Breast epithelium (tissue), 4 donors: ENCODE measurements at regions not wholly inside any gene's neighbourhood (a gene's known extent, or its start where the extent isn't known, plus 50 kb on each side); places are given as distances from the start of the nearest gene placed in this dataset.

Experiments used
- DNase-seq, 2 donors: peaks; one replicate each; pipeline ENCODE4 v3.0.0-alpha.2; 2019; ENCODE audit warnings: low spot score in 2 of 2
- H3K27ac ChIP-seq, 2 donors: fragments of 200-600 bp; sonication (generic) in 1 of 2; one replicate each; pipeline ENCODE4 v1.5.1; 2016 to 2019; ENCODE audit warnings: mild to moderate bottlenecking in 1 of 2
- H3K27me3 ChIP-seq, 2 donors: fragments of 200-600 bp; sonication (generic) in 1 of 2; one replicate each; pipeline versions ENCODE4 v1.5.1 to v1.6.0; 2017 to 2019; ENCODE audit warnings: control low read depth in 1 of 2, mild to moderate bottlenecking in 1 of 2
- H3K36me3 ChIP-seq: fragments of 200-600 bp; one replicate; pipeline ENCODE4 v1.5.1; 2019
- H3K4me1 ChIP-seq, 2 donors: fragments of 200-600 bp; sonication (generic); one replicate each; pipeline ENCODE4 v1.5.1; 2016 to 2019; ENCODE audit warnings: control low read depth in 1 of 2
- H3K4me3 ChIP-seq, 3 donors: fragments of 200-600 bp; sonication (generic); 1 replicate in 2 of 3; 2 replicates in 1 of 3; pipeline ENCODE4 v1.5.1; 2016 to 2019; ENCODE audit warnings: mild to moderate bottlenecking in 3 of 3, moderate library complexity in 2 of 3
- H3K9me3 ChIP-seq, 2 donors: fragments of 200-600 bp; sonication (generic) in 1 of 2; one replicate each; pipeline ENCODE4 v1.5.1; 2016 to 2019; ENCODE audit warnings: control low read depth in 1 of 2
- CTCF ChIP-seq, 3 donors: fragments of 450-650 bp; IDR thresholded peaks; one replicate each; pipeline ENCODE4 v1.5.1; 2016 to 2017; ENCODE audit warnings: antibody characterized with exemption in 3 of 3, mild to moderate bottlenecking in 3 of 3, moderate library complexity in 3 of 3
- POLR2A ChIP-seq: fragments of 450-650 bp; IDR thresholded peaks from one replicate; pipeline ENCODE4 v1.6.1; 2016; ENCODE audit warnings: antibody characterized with exemption, mild to moderate bottlenecking, moderate library complexity
- POLR2AphosphoS5 ChIP-seq, 3 donors: sonication (generic); formaldehyde crosslinking; IDR thresholded peaks; one replicate each; pipeline ENCODE4 v1.6.1; 2017; ENCODE audit warnings: antibody characterized with exemption in 3 of 3
- intact Hi-C: fragments of 100-400 bp; cut with DNase I; formaldehyde crosslinking; loops from one replicate; pipeline ENCODE4 v1.15.1; 2023; ENCODE audit warnings: low total_unique reads

- H3K27me3 ChIP-seq: peaks cover 0 to 14% of the 10 kb centered on the region in 2 donors
- DNase-seq: no peak
- no peaks in the 10 kb centered on the region for H3K36me3 ChIP-seq
- no peak overlapping the region for H3K4me3 ChIP-seq
- H3K27ac ChIP-seq: no peak overlapping the region
- H3K9me3 ChIP-seq: no peaks in the 10 kb centered on the region
- TF ChIP-seq CTCF (IDR thresholded peaks at IDR 0.05): no peak
- no peak for TF ChIP-seq POLR2A
- no peak for TF ChIP-seq POLR2AphosphoS5 (IDR thresholded peaks at IDR 0.05)
- intact Hi-C loops: no loop called here
- no peaks in the 10 kb centered on the region for H3K4me1 ChIP-seq
Measured at GRCh38 chr2:198312596-198313483, 508.4 kb downstream of the PLCL1 start.

- Histone ChIP-seq H3K27ac (no peak overlapping the region), H3K36me3 (no peaks in the 10 kb centered on the region), H3K4me1 (no peaks in the 10 kb centered on the region), H3K9me3 (no peaks in the 10 kb centered on the region), H3K27me3 (peaks cover 0 to 14% of the 10 kb centered on the region in 2 donors), H3K4me3 (no peak overlapping the region)
- DNase-seq: no peak
- intact Hi-C loops: no loop called here
- TF ChIP-seq POLR2A: no peak
- no peak for TF ChIP-seq CTCF (IDR thresholded peaks at IDR 0.05)
- no peak for TF ChIP-seq POLR2AphosphoS5 (IDR thresholded peaks at IDR 0.05)
Measured at GRCh38 chr2:198311020-198311419, 506.6 kb downstream of the PLCL1 start.

GRCh38 chr2:198309673-198310280 lies 505.4 kb downstream of the PLCL1 start:
- DNase-seq: peak in 1 of 2 donors; percentile 23
- intact Hi-C loops: no loop called here
- Histone ChIP-seq H3K9me3 (no peaks in the 10 kb centered on the region), H3K4me3 (no peak overlapping the region), H3K27me3 (peaks cover 0 to 14% of the 10 kb centered on the region in 2 donors), H3K4me1 (no peaks in the 10 kb centered on the region), H3K27ac (no peak overlapping the region), H3K36me3 (no peaks in the 10 kb centered on the region)
- TF ChIP-seq POLR2A (no peak), POLR2AphosphoS5 (IDR thresholded peaks at IDR 0.05) (no peak), CTCF (IDR thresholded peaks at IDR 0.05) (peak; percentile 53 to 61 (median 54))

- no peak overlapping the region for H3K27ac ChIP-seq
- H3K36me3 ChIP-seq: no peaks in the 10 kb centered on the region
- H3K4me1 ChIP-seq: no peaks in the 10 kb centered on the region
- H3K27me3 ChIP-seq: peaks cover 0 to 14% of the 10 kb centered on the region in 2 donors
- no peaks in the 10 kb centered on the region for H3K9me3 ChIP-seq
- no peak overlapping the region for H3K4me3 ChIP-seq
- intact Hi-C loops: no loop called here
- TF ChIP-seq POLR2A: no peak
- no peak for TF ChIP-seq POLR2AphosphoS5 (IDR thresholded peaks at IDR 0.05)
- TF ChIP-seq CTCF (IDR thresholded peaks at IDR 0.05): no peak
- DNase-seq: no peak
Measured at GRCh38 chr2:198309081-198309480, 504.7 kb downstream of the PLCL1 start.

GRCh38 chr2:198308368-198308767 lies 504.0 kb downstream of the PLCL1 start:
- TF ChIP-seq POLR2A: no peak
- no peaks in the 10 kb centered on the region for H3K4me1 ChIP-seq
- H3K9me3 ChIP-seq: no peaks in the 10 kb centered on the region
- no peaks in the 10 kb centered on the region for H3K36me3 ChIP-seq
- no peak overlapping the region for H3K27ac ChIP-seq
- intact Hi-C loops: no loop called here
- DNase-seq: no peak
- no peak overlapping the region for H3K4me3 ChIP-seq
- H3K27me3 ChIP-seq: peaks cover 0 to 11% of the 10 kb centered on the region in 2 donors
